Vagina (tissue), 2 donors: ENCODE measurements at regions not wholly inside any gene's neighbourhood (a gene's known extent, or its start where the extent isn't known, plus 50 kb on each side); places are given as distances from the start of the nearest gene placed in this dataset.

Experiments
- CTCF ChIP-seq, 3 experiments: fragments of 450-650 bp in 2 of 3; fragments of 200-600 bp in 1 of 3; sonication (generic) in 1 of 3; IDR thresholded peaks; one replicate each; pipeline ENCODE4 v1.5.1; 2017 to 2019; ENCODE audit warnings: antibody characterized with exemption in 3 of 3, mild to moderate bottlenecking in 2 of 3, moderate library complexity in 2 of 3
- POLR2A ChIP-seq, 2 donors: fragments of 450-650 bp; IDR thresholded peaks; one replicate each; pipeline ENCODE4 v1.6.1; 2017; ENCODE audit warnings: antibody characterized with exemption in 2 of 2, mild to moderate bottlenecking in 2 of 2, moderate library complexity in 2 of 2
- POLR2AphosphoS5 ChIP-seq, 2 donors: sonication (generic); formaldehyde crosslinking; IDR thresholded peaks; one replicate each; pipeline ENCODE4 v1.9.0; 2017; ENCODE audit warnings: antibody characterized with exemption in 2 of 2, mild to moderate bottlenecking in 2 of 2, low read depth in 1 of 2; ENCODE audit not compliant: insufficient read depth in 1 of 2

DNA sequence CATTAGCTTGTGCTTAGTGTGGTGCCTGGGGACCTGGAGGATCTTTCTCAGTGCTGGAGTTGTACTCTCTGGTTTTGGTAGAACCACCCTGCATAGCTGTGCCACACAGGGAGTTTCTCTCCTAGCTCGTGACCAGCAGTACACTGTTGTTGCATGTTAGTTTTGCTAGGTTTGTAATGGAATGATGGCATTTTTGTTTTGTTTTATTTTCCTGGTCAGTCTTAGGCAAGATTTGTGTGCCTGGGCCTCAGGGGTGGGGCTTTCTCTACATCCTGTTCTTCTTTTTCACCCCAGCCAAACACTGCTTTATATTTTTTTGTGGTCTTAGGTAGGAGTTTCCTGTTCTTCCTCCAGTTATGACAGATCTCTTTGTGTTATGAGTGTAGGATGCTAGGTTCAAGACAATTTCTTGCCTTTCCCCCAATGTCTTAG lies 534.5 kb upstream of the KCNMB2 start:
- no peak for TF ChIP-seq POLR2AphosphoS5 (IDR thresholded peaks at IDR 0.05; ENCODE audit: insufficient read depth in 1 of 2, low read depth in 1 of 2)
- no peak for TF ChIP-seq CTCF (IDR thresholded peaks at IDR 0.05)
- TF ChIP-seq POLR2A (IDR thresholded peaks at IDR 0.05), result no peak
